K562 (cell line): ENCODE measurements at regions not wholly inside any gene's neighbourhood (a gene's known extent, or its start where the extent isn't known, plus 50 kb on each side); places are given as distances from the start of the nearest gene placed in this dataset.

ENCODE experiments used
- ATAC-seq: fragments of 200-7000 bp; cut with Tn5 transposase; 3 replicates; pipeline ENCODE4 v1.9.1; 2020; ENCODE audit warnings: moderate library complexity
- BruUV-seq: library from RNA; stranded (reverse); fragments of 400-500 nt; replicated peaks from 2 replicates; lab custom pipeline; 2021; lab: Mats Ljungman, UMichigan
- CTCF ChIA-PET: fragments of 300-600 bp; formaldehyde crosslinking; extraction: SDS; loops from one replicate; lab custom pipeline; 2021; ENCODE audit warnings: low intra/inter-chr PET ratio; lab: Yijun Ruan, JAX
- POLR2A ChIA-PET: fragments of 300-600, 350-650 bp; sonication (Branson Sonifier 250); formaldehyde crosslinking; extraction: SDS; loops from one replicate; lab custom pipeline; 2021; ENCODE audit warnings: antibody characterized with exemption, inconsistent platforms; lab: Yijun Ruan, JAX
- DNase-seq, 4 experiments: peaks; one replicate each; pipeline versions ENCODE4 v3.0.0 to v3.0.0-alpha.2; 2011 to 2018; ENCODE audit warnings: low spot score in 3 of 4, mixed read lengths in 3 of 4; ENCODE audit errors: extremely low read depth in 1 of 4
- FAIRE-seq: peaks from 2 replicates; lab custom pipeline; 2011; peaks lifted over from hg19 to GRCh38; lab: Jason Lieb, UNC
- H2AFZ ChIP-seq: 2 replicates; pipeline ENCODE4 v1.6.0; 2011; ENCODE audit warnings: low read depth, low read length, control low read depth, inconsistent platforms
- H3K27ac ChIP-seq: fragments of 200-600 bp; 3 replicates; pipeline ENCODE4 v1.8.0; 2011; ENCODE audit warnings: low read depth, mild to moderate bottlenecking, control low read depth, inconsistent platforms, low read length, moderate library complexity, mixed read lengths; ENCODE audit errors: extremely low read depth
- H3K27me3 ChIP-seq, 2 experiments: fragments of 300-600 bp in 1 of 2; 2 replicates in 1 of 2; 3 replicates in 1 of 2; pipeline versions ENCODE4 v1.6.0 to v1.8.0; 2011; ENCODE audit warnings: inconsistent platforms in 2 of 2, low read length in 2 of 2, mild to moderate bottlenecking in 1 of 2, mixed read lengths in 1 of 2, moderate library complexity in 1 of 2; ENCODE audit not compliant: control insufficient read depth in 2 of 2, insufficient read depth in 2 of 2
- H3K36me3 ChIP-seq: fragments of 300-600 bp; 3 replicates; pipeline ENCODE4 v1.8.0; 2011; ENCODE audit warnings: mild to moderate bottlenecking, low read length, inconsistent platforms; ENCODE audit not compliant: control insufficient read depth, insufficient read depth
- H3K4me1 ChIP-seq, 2 experiments: fragments of 200-600 bp in 1 of 2; replicated peaks in 1 of 2; 2 replicates in 1 of 2; 3 replicates in 1 of 2; pipeline versions ENCODE4 v1.5.1 to v1.8.0; 2011; ENCODE audit warnings: inconsistent platforms in 2 of 2, low read length in 2 of 2, mild to moderate bottlenecking in 1 of 2, mixed read lengths in 1 of 2, moderate library complexity in 1 of 2; ENCODE audit not compliant: control insufficient read depth in 2 of 2, insufficient read depth in 2 of 2
- H3K4me2 ChIP-seq: 2 replicates; pipeline ENCODE4 v1.6.1; 2011; ENCODE audit warnings: low read length, control low read depth, inconsistent platforms, mixed read lengths; ENCODE audit not compliant: insufficient read depth
- H3K4me3 ChIP-seq: fragments of 200-600 bp; sonication (generic), shearing (Covaris generic); 2 replicates; pipeline ENCODE4 v1.5.1; 2016; ENCODE audit warnings: control low read depth, inconsistent platforms
- H3K79me2 ChIP-seq: fragments of 200-600 bp; 3 replicates; pipeline ENCODE4 v1.8.0; 2011; ENCODE audit warnings: low read length, inconsistent platforms; ENCODE audit not compliant: control insufficient read depth, insufficient read depth
- H3K9ac ChIP-seq, 2 experiments: 2 replicates each; pipeline versions ENCODE4 v1.6.0 to v1.6.1; 2011; ENCODE audit warnings: low read depth in 2 of 2, low read length in 2 of 2, control low read depth in 1 of 2, inconsistent platforms in 1 of 2, mild to moderate bottlenecking in 1 of 2, mixed read lengths in 1 of 2; ENCODE audit not compliant: insufficient read depth in 1 of 2
- H3K9me1 ChIP-seq: one replicate; pipeline ENCODE4 v1.6.0; 2011; ENCODE audit warnings: inconsistent platforms, mild to moderate bottlenecking, low read length, moderate library complexity; ENCODE audit not compliant: control insufficient read depth, insufficient read depth
- H3K9me3 ChIP-seq: replicated peaks from 2 replicates; pipeline ENCODE4 v1.5.1; 2011; ENCODE audit warnings: low read depth, low read length, inconsistent platforms; ENCODE audit not compliant: control insufficient read depth, insufficient read depth
- H4K20me1 ChIP-seq: replicated peaks from 2 replicates; pipeline ENCODE4 v1.6.1; 2011; ENCODE audit warnings: low read length, inconsistent platforms, mixed read lengths; ENCODE audit not compliant: control insufficient read depth, insufficient read depth
- BCOR ChIP-seq: fragments of 450-650 bp; IDR thresholded peaks from 2 replicates; pipeline ENCODE4 v1.6.1; 2016
- CBFB ChIP-seq: sonication (generic); formaldehyde crosslinking; IDR thresholded peaks from 2 replicates; pipeline ENCODE4 v1.4.0; 2020; ENCODE audit warnings: mild to moderate bottlenecking, missing genetic modification reagents
- DIDO1 ChIP-seq: fragments of 450-650 bp; IDR thresholded peaks from 2 replicates; pipeline ENCODE4 v1.6.1; 2016; ENCODE audit warnings: low read depth, missing biosample characterization, missing genetic modification characterization
- EP300 ChIP-seq: IDR thresholded peaks from 2 replicates; pipeline ENCODE4 v1.6.1; 2012; ENCODE audit warnings: low read length, improper control_type of control experiment
- GATAD2A ChIP-seq: fragments of 450-650 bp; IDR thresholded peaks from 2 replicates; pipeline ENCODE4 v1.6.1; 2017
- MLX ChIP-seq, 2 experiments: fragments of 450-650 bp in 1 of 2; sonication (generic) in 1 of 2; formaldehyde crosslinking; conservative IDR thresholded peaks; 2 replicates each; pipeline versions ENCODE4 v1.4.0 to v1.8.1; 2020 to 2022; ENCODE audit warnings: mild to moderate bottlenecking in 1 of 2, missing genetic modification reagents in 1 of 2
- NELFE ChIP-seq: IDR thresholded peaks from 2 replicates; pipeline ENCODE4 v1.6.1; 2011; ENCODE audit warnings: mild to moderate bottlenecking; ENCODE audit not compliant: insufficient read depth, insufficient read length
- SOX6 ChIP-seq: fragments of 450-650 bp; IDR thresholded peaks from 2 replicates; pipeline ENCODE4 v1.6.1; 2014; ENCODE audit warnings: mild to moderate bottlenecking
- STAT5A ChIP-seq: IDR thresholded peaks from 2 replicates; pipeline ENCODE4 v1.6.1; 2012; ENCODE audit warnings: low read length, inconsistent platforms, borderline replicate concordance
- TAF15 ChIP-seq: fragments of 200-400 bp; formaldehyde crosslinking; IDR thresholded peaks from 2 replicates; pipeline ENCODE4 v1.6.1; 2017; ENCODE audit warnings: mild to moderate bottlenecking, low read depth, low read length, moderate library complexity
- ZFP1 ChIP-seq: fragments of 450-650 bp; formaldehyde crosslinking; IDR thresholded peaks from 2 replicates; pipeline ENCODE4 v1.4.0; 2020; ENCODE audit warnings: mild to moderate bottlenecking, mixed read lengths
- ZFX ChIP-seq: sonication (generic); formaldehyde crosslinking; IDR thresholded peaks from 2 replicates; pipeline ENCODE4 v1.8.0; 2022; ENCODE audit warnings: mild to moderate bottlenecking, missing genetic modification reagents, moderate library complexity
- ZNF212 ChIP-seq: fragments of 450-650 bp; formaldehyde crosslinking; IDR thresholded peaks from 2 replicates; pipeline ENCODE4 v1.4.0; 2020; ENCODE audit warnings: mild to moderate bottlenecking
- ZNF280A ChIP-seq: fragments of 450-650 bp; IDR thresholded peaks from 2 replicates; pipeline ENCODE4 v1.6.1; 2018; ENCODE audit warnings: mild to moderate bottlenecking, low read depth; ENCODE audit not compliant: partially characterized antibody
- ZNF408 ChIP-seq: fragments of 250-450 bp; sonication (Bioruptor Pico); IDR thresholded peaks from 2 replicates; pipeline ENCODE4 v1.4.0; 2020; ENCODE audit warnings: low read depth, mild to moderate bottlenecking, moderate library complexity
- WGBS: fragments of 100-300 bp; shearing (Covaris generic); methylation state at CpG from one replicate; pipeline ENCODE4 v1.1.6; 2016; ENCODE audit warnings: low coverage, mixed read lengths; ENCODE audit not compliant: insufficient coverage; ENCODE audit errors: missing lambda C conversion rate; 5-methylcytosine and 5-hydroxymethylcytosine counted together
- in situ Hi-C: fragments of 300-500 bp; cut with MboI; formaldehyde crosslinking; loops from 4 replicates; pipeline ENCODE4 v1.15.0; 2018; ENCODE audit warnings: inconsistent platforms, mixed read lengths
- intact Hi-C: fragments of 100-400 bp; cut with micrococcal nuclease; formaldehyde crosslinking; loops from 2 replicates; pipeline ENCODE4 v1.14.2; 2022
- TF ChIP-seq, protein P1 (sequence below), 3 experiments: fragments of 200-800 bp in 1 of 3; sonication (Bioruptor generic) in 1 of 3; sonication (generic) in 1 of 3; formaldehyde crosslinking in 1 of 3; IDR thresholded peaks; 2 replicates each; pipeline versions ENCODE4 v1.6.1 to v1.8.0; 2016 to 2022; ENCODE audit warnings: mild to moderate bottlenecking in 2 of 3, missing compliant biosample characterization in 2 of 3, missing genetic modification characterization in 2 of 3, missing genetic modification reagents in 1 of 3
- TF ChIP-seq, protein P2 (sequence below): sonication (generic); formaldehyde crosslinking; IDR thresholded peaks from 2 replicates; pipeline ENCODE4 v1.8.1; 2022; ENCODE audit warnings: missing genetic modification reagents

- TF ChIP-seq MLX (CRISPR knock-in tag; conservative IDR thresholded peaks at IDR 0.05) (no peak), ZNF212 (no peak), GATAD2A (no peak), ZFP1 (CRISPR knock-in tag) (no peak), ZFX (CRISPR knock-in tag) (no peak), STAT5A (no peak)
Observed at GRCh38 chr4:53855581-53856250, 208.7 kb downstream of the CHIC2 start (continued).

GRCh38 chr4:53854991-53855568 lies 209.3 kb downstream of the CHIC2 start:
- H3K4me2 ChIP-seq, result no peak overlapping the region
- H3K4me3 ChIP-seq, result no peak overlapping the region
- no peak overlapping the region for H2AFZ ChIP-seq
- no peak for ATAC-seq
- no peaks in the 10 kb centered on the region for H3K79me2 ChIP-seq
- ChIA-PET POLR2A (no interaction called here), CTCF (no interaction called here)
- no TSS peak for BruUV-seq
- no peaks in the 10 kb centered on the region for H3K9me3 ChIP-seq
- no peak overlapping the region for H3K27ac ChIP-seq
- no peak overlapping the region for H3K9ac ChIP-seq
- 2% methylated on average over 3 of the region's 3 CpGs for WGBS
- no peaks in the 10 kb centered on the region for H3K4me1 ChIP-seq
- no peaks in the 10 kb centered on the region for H3K27me3 ChIP-seq
- no peaks in the 10 kb centered on the region for H3K9me1 ChIP-seq
- no peak for FAIRE-seq
- no peaks in the 10 kb centered on the region for H3K36me3 ChIP-seq
- intact Hi-C loops (no loop called here), in situ Hi-C loops (no loop called here)
- DNase-seq, result no peak
- H4K20me1 ChIP-seq, result no peaks in the 10 kb centered on the region
- TF ChIP-seq TAF15, result no peak
- TF ChIP-seq SOX6, result no peak
- TF ChIP-seq DIDO1, result no peak
- TF ChIP-seq, protein P1, sequence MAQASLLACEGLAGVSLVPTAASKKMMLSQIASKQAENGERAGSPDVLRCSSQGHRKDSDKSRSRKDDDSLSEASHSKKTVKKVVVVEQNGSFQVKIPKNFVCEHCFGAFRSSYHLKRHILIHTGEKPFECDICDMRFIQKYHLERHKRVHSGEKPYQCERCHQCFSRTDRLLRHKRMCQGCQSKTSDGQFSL (CRISPR knock-in tag; IDR thresholded peaks at IDR 0.05), result no peak
- TF ChIP-seq, protein P1 (tag; IDR thresholded peaks at IDR 0.05), result no peak
- no peak for TF ChIP-seq ZNF408 (CRISPR knock-in tag)
- TF ChIP-seq NELFE, result no peak
- no peak for TF ChIP-seq CBFB
- TF ChIP-seq EP300, result no peak
- TF ChIP-seq, protein P2, sequence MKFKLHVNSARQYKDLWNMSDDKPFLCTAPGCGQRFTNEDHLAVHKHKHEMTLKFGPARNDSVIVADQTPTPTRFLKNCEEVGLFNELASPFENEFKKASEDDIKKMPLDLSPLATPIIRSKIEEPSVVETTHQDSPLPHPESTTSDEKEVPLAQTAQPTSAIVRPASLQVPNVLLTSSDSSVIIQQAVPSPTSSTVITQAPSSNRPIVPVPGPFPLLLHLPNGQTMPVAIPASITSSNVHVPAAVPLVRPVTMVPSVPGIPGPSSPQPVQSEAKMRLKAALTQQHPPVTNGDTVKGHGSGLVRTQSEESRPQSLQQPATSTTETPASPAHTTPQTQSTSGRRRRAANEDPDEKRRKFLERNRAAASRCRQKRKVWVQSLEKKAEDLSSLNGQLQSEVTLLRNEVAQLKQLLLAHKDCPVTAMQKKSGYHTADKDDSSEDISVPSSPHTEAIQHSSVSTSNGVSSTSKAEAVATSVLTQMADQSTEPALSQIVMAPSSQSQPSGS (CRISPR knock-in tag), result no peak
- TF ChIP-seq BCOR, result no peak
- TF ChIP-seq ZNF280A, result no peak
